Suprapubic skin (tissue), 3 donors: ENCODE measurements at regions not wholly inside any gene's neighbourhood (a gene's known extent, or its start where the extent isn't known, plus 50 kb on each side); places are given as distances from the start of the nearest gene placed in this dataset.

Source experiments
- POLR2A ChIP-seq, 2 donors: fragments of 450-650 bp; IDR thresholded peaks; one replicate each; pipeline ENCODE4 v1.6.1; 2017; ENCODE audit warnings: antibody characterized with exemption in 2 of 2, mild to moderate bottlenecking in 2 of 2, moderate library complexity in 2 of 2
- TF ChIP-seq, protein P1 (sequence below), 2 donors: fragments of 200-600 bp in 1 of 2; fragments of 450-650 bp in 1 of 2; sonication (generic) in 1 of 2; IDR thresholded peaks; one replicate each; pipeline ENCODE4 v1.5.1; 2016 to 2019; ENCODE audit warnings: antibody characterized with exemption in 2 of 2, mild to moderate bottlenecking in 1 of 2, moderate library complexity in 1 of 2

DNA sequence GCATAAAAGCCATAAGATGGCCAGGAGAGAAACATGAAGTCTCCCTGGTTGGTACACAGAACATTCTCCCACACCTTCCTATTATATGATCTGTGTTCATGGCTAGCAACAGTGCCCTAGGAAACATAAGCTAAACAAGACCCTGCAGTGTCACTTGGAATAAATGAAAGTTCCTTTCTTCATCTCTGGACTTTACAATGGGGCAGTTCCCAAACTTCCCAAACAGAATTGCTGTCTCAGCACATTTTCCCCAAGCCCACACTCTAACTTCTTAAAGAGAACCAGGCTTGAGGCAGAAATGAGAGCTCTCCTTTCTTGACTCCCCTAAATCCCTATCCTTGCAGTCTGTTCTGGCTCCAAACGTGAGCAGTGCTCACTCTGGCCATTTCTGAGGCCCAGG is 173.2 kb upstream of the CREB1 start:
- TF ChIP-seq, protein P1, sequence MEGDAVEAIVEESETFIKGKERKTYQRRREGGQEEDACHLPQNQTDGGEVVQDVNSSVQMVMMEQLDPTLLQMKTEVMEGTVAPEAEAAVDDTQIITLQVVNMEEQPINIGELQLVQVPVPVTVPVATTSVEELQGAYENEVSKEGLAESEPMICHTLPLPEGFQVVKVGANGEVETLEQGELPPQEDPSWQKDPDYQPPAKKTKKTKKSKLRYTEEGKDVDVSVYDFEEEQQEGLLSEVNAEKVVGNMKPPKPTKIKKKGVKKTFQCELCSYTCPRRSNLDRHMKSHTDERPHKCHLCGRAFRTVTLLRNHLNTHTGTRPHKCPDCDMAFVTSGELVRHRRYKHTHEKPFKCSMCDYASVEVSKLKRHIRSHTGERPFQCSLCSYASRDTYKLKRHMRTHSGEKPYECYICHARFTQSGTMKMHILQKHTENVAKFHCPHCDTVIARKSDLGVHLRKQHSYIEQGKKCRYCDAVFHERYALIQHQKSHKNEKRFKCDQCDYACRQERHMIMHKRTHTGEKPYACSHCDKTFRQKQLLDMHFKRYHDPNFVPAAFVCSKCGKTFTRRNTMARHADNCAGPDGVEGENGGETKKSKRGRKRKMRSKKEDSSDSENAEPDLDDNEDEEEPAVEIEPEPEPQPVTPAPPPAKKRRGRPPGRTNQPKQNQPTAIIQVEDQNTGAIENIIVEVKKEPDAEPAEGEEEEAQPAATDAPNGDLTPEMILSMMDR (IDR thresholded peaks at IDR 0.05): no peak
- no peak for TF ChIP-seq POLR2A (IDR thresholded peaks at IDR 0.05)
